IMR-90 (cell line): ENCODE measurements at regions not wholly inside any gene's neighbourhood (a gene's known extent, or its start where the extent isn't known, plus 50 kb on each side); places are given as distances from the start of the nearest gene placed in this dataset.

Source experiments
- BHLHE40 ChIP-seq: fragments of 150-350 bp; IDR thresholded peaks from 2 replicates; pipeline ENCODE4 v1.6.1; 2016; ENCODE audit warnings: mild to moderate bottlenecking, low read depth, low read length
- CEBPB ChIP-seq: IDR thresholded peaks from 2 replicates; pipeline ENCODE4 v1.6.1; 2012; ENCODE audit warnings: low read depth, low read length, improper control_type of control experiment
- FOS ChIP-seq: fragments of 150-350 bp; IDR thresholded peaks from 2 replicates; pipeline ENCODE4 v1.6.1; 2016; ENCODE audit warnings: low read depth, low read length
- MAFK ChIP-seq: IDR thresholded peaks from 2 replicates; pipeline ENCODE4 v1.6.1; 2012; ENCODE audit warnings: low read depth, low read length, improper control_type of control experiment
- MAZ ChIP-seq: IDR thresholded peaks from 2 replicates; pipeline ENCODE4 v1.6.1; 2012; ENCODE audit warnings: low read depth, mild to moderate bottlenecking, low read length, improper control_type of control experiment, moderate library complexity, borderline replicate concordance
- NFE2L2 ChIP-seq: fragments of 150-350 bp; IDR thresholded peaks from 2 replicates; pipeline ENCODE4 v1.6.1; 2016; ENCODE audit warnings: low read depth, mild to moderate bottlenecking, low read length
- POLR2A ChIP-seq: IDR thresholded peaks from 2 replicates; pipeline ENCODE4 v1.6.1; 2012; ENCODE audit warnings: mild to moderate bottlenecking, low read depth, low read length
- RAD21 ChIP-seq: IDR thresholded peaks from 2 replicates; pipeline ENCODE4 v1.6.1; 2012; ENCODE audit warnings: low read length, improper control_type of control experiment
- RCOR1 ChIP-seq: IDR thresholded peaks from 2 replicates; pipeline ENCODE4 v1.6.1; 2012; ENCODE audit warnings: mild to moderate bottlenecking, low read length, improper control_type of control experiment; ENCODE audit not compliant: insufficient replicate concordance
- RFX5 ChIP-seq: IDR thresholded peaks from 2 replicates; pipeline ENCODE4 v1.8.0; 2012; ENCODE audit warnings: low read depth, mild to moderate bottlenecking, low read length, moderate library complexity
- SMC3 ChIP-seq: fragments of 150-350 bp; IDR thresholded peaks from 2 replicates; pipeline ENCODE4 v1.6.1; 2016; ENCODE audit warnings: low read depth, mild to moderate bottlenecking, antibody characterized with exemption, low read length, moderate library complexity
- TF ChIP-seq, protein P1 (sequence below): conservative IDR thresholded peaks from 2 replicates; pipeline ENCODE4 v1.5.1; 2012; ENCODE audit warnings: mild to moderate bottlenecking, low read depth, low read length, improper control_type of control experiment

DNA sequence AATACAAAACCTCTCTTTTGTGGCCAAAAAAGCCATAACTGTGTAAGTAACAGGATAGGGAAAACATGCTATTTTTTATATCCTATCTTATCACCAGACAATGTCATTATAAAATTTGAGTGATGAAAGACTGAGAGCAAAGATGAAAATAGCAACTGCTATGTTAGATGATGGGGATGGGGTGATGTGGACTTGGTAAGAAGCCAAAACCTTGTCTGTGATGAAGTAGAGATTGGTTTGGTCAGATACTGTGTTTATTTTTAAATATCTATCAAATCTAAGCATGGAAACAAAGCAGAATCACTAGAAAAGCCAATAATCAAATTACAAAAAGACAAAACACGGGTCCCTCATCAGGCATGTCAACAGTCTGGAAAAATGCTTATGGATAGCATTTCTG lies 631.1 kb upstream of the NR5A2 start:
- TF ChIP-seq BHLHE40 (no peak), FOS (no peak), RFX5 (no peak), RCOR1 (no peak), MAZ (no peak), RAD21 (no peak), POLR2A (no peak), MAFK (no peak), SMC3 (no peak), CEBPB (no peak), NFE2L2 (no peak)
- TF ChIP-seq, protein P1, sequence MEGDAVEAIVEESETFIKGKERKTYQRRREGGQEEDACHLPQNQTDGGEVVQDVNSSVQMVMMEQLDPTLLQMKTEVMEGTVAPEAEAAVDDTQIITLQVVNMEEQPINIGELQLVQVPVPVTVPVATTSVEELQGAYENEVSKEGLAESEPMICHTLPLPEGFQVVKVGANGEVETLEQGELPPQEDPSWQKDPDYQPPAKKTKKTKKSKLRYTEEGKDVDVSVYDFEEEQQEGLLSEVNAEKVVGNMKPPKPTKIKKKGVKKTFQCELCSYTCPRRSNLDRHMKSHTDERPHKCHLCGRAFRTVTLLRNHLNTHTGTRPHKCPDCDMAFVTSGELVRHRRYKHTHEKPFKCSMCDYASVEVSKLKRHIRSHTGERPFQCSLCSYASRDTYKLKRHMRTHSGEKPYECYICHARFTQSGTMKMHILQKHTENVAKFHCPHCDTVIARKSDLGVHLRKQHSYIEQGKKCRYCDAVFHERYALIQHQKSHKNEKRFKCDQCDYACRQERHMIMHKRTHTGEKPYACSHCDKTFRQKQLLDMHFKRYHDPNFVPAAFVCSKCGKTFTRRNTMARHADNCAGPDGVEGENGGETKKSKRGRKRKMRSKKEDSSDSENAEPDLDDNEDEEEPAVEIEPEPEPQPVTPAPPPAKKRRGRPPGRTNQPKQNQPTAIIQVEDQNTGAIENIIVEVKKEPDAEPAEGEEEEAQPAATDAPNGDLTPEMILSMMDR, result no peak
